Esophagus squamous epithelium (tissue), 5 donors: ENCODE measurements at regions not wholly inside any gene's neighbourhood (a gene's known extent, or its start where the extent isn't known, plus 50 kb on each side); places are given as distances from the start of the nearest gene placed in this dataset.
"Not testable (repeated sequence)": the region's sequence is repeated elsewhere in the genome, so short reads cannot be mapped to it uniquely, and the experiment has no call there.

Experiments used
- DNase-seq: peaks from one replicate; lab custom pipeline; 2025; lab: John Stamatoyannopoulos, UW
- H3K27ac ChIP-seq, 4 donors: fragments of 200-600 bp; sonication (generic); one replicate each; pipeline ENCODE4 v1.5.1; 2016 to 2019; ENCODE audit warnings: mild to moderate bottlenecking in 1 of 4
- H3K27me3 ChIP-seq, 4 donors: fragments of 200-600 bp; sonication (generic); 1 replicate in 3 of 4; 2 replicates in 1 of 4; pipeline versions ENCODE4 v1.5.1 to v1.6.0; 2017 to 2021; ENCODE audit warnings: antibody characterized with exemption in 1 of 4
- H3K36me3 ChIP-seq, 3 donors: fragments of 200-600 bp; sonication (generic); one replicate each; pipeline ENCODE4 v1.5.1; 2016 to 2019
- H3K4me1 ChIP-seq, 3 donors: fragments of 200-600 bp; sonication (generic); one replicate each; pipeline ENCODE4 v1.5.1; 2017 to 2019
- H3K4me3 ChIP-seq, 4 donors: fragments of 200-600 bp; sonication (generic); 1 replicate in 3 of 4; 2 replicates in 1 of 4; pipeline ENCODE4 v1.5.1; 2016 to 2019; ENCODE audit warnings: mild to moderate bottlenecking in 2 of 4, moderate library complexity in 1 of 4
- H3K9me3 ChIP-seq, 3 donors: fragments of 200-600 bp; sonication (generic); one replicate each; pipeline ENCODE4 v1.5.1; 2016 to 2019
- POLR2A ChIP-seq, 4 donors: fragments of 450-650 bp; IDR thresholded peaks; one replicate each; pipeline ENCODE4 v1.6.1; 2017; ENCODE audit warnings: antibody characterized with exemption in 4 of 4, mild to moderate bottlenecking in 4 of 4, moderate library complexity in 3 of 4
- WGBS, 2 donors: methylation state at CpG; one replicate each; pipeline ENCODE4 v1.1.5; 2018; 5-methylcytosine and 5-hydroxymethylcytosine counted together
- intact Hi-C: fragments of 100-400 bp; cut with DNase I; formaldehyde crosslinking; loops from one replicate; pipeline ENCODE4 v1.15.0; 2022
- TF ChIP-seq, protein P1 (sequence below), 6 experiments: fragments of 450-650 bp in 4 of 6; fragments of 200-600 bp in 2 of 6; sonication (generic) in 2 of 6; IDR thresholded peaks; one replicate each; pipeline ENCODE4 v1.5.1; 2016 to 2019; ENCODE audit warnings: antibody characterized with exemption in 6 of 6, mild to moderate bottlenecking in 4 of 6, moderate library complexity in 4 of 6
- donor health status: DM: yes; HTN: yes; CAD: no.

DNA sequence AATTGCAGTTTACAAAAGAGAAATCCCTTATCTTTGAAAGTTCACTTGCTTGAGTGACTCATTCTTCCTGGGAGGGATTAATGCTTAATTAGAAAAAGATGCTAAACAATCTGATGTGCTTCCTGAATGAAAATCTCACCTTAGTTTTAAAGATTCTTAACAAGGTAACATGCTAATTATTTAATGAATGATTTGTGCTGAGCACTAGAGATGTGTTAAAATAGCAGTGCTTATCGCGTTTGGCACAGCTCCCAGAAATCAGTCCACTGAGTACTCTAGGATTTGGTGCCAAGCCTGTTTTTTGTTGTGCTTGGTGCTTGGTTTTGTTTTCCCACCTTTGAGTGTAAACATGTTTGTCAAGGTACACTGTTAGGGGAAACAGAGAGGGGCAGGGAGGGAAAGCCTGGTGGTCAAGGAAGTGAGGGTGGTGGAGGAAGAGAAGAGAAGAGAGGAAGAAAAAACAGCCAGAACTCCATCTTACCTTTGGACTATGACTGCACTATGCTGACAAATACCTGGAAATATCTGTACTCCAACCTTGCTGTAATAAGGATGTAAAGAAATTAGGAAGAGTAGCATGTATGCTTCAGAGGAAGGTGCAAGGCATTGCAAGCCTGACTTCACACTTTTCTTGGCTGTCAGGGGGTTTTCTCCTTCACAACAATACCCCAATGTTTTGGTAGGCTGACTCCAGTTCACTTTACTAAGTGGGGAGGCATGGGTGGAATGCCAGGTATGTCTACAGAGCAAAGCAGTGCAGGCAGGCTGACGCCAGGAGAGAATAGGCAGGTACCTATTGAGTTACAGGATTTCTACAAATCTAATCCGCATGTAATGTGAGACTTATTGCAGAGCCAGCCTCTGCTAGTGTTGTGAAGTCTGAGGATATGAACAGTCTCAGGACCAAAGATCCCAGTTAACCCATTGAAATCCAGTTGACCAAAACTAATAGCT, 157.2 kb upstream of the ISL1 start:
- Histone ChIP-seq H3K36me3 (no peaks in the 10 kb centered on the region), H3K9me3 (no peaks in the 10 kb centered on the region), H3K27ac (no peak overlapping the region), H3K4me1 (no peaks in the 10 kb centered on the region), H3K27me3 (no peaks in the 10 kb centered on the region), H3K4me3 (no peak overlapping the region)
- WGBS, 2 donors, result 18 to 27% methylated on average over 4 of the region's 4 CpGs
- intact Hi-C loops, result no loop called here
- TF ChIP-seq, protein P1, sequence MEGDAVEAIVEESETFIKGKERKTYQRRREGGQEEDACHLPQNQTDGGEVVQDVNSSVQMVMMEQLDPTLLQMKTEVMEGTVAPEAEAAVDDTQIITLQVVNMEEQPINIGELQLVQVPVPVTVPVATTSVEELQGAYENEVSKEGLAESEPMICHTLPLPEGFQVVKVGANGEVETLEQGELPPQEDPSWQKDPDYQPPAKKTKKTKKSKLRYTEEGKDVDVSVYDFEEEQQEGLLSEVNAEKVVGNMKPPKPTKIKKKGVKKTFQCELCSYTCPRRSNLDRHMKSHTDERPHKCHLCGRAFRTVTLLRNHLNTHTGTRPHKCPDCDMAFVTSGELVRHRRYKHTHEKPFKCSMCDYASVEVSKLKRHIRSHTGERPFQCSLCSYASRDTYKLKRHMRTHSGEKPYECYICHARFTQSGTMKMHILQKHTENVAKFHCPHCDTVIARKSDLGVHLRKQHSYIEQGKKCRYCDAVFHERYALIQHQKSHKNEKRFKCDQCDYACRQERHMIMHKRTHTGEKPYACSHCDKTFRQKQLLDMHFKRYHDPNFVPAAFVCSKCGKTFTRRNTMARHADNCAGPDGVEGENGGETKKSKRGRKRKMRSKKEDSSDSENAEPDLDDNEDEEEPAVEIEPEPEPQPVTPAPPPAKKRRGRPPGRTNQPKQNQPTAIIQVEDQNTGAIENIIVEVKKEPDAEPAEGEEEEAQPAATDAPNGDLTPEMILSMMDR (IDR thresholded peaks at IDR 0.05), result no peak
- no peak for TF ChIP-seq POLR2A (IDR thresholded peaks at IDR 0.05)
- no peak for DNase-seq

GRCh38 chr5:51227963-51228470, 155.2 kb upstream of the ISL1 start:
- no peaks in the 10 kb centered on the region for H3K9me3 ChIP-seq
- no peaks in the 10 kb centered on the region for H3K4me1 ChIP-seq
- no peak for DNase-seq
- no peaks in the 10 kb centered on the region for H3K36me3 ChIP-seq
- no peak overlapping the region for H3K27ac ChIP-seq
- WGBS, 2 donors, result 69 to 75% methylated on average over 3 to 5 of the region's 5 CpGs
- intact Hi-C loops, result no loop called here
- no peak overlapping the region for H3K4me3 ChIP-seq
- no peak for TF ChIP-seq POLR2A (IDR thresholded peaks at IDR 0.05)
- TF ChIP-seq, protein P1 (IDR thresholded peaks at IDR 0.05), result no peak
- H3K27me3 ChIP-seq, result no peaks in the 10 kb centered on the region

GRCh38 chr5:51230336-51230735, 152.9 kb upstream of the ISL1 start:
- H3K4me3 ChIP-seq, result no peak overlapping the region
- no peak overlapping the region for H3K27ac ChIP-seq
- DNase-seq, result no peak
- no peaks in the 10 kb centered on the region for H3K9me3 ChIP-seq
- no peaks in the 10 kb centered on the region for H3K36me3 ChIP-seq
- no peak for TF ChIP-seq POLR2A (IDR thresholded peaks at IDR 0.05)
- TF ChIP-seq, protein P1 (IDR thresholded peaks at IDR 0.05), result no peak
- no peaks in the 10 kb centered on the region for H3K27me3 ChIP-seq
- no peaks in the 10 kb centered on the region for H3K4me1 ChIP-seq
- intact Hi-C loops, result no loop called here

DNA sequence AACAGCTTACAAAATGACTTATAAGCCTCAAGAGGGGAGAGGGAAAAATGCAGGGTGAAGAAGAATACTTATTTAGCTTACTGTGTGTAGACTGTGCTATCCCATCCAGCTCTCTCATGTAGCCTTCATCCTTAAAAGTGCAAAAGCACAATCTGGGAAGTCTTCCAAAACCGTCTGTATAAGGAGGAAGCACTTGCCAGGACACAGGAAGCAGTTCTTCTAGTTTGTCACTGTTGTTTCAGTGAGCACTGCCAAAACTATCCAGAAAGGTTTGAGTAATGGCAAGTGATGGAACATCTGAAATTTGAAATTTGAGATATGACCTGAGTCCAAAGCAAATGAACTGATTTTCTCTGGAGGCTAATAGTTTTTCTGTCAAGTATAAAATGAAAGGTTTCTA, 140.8 kb upstream of the ISL1 start:
- Histone ChIP-seq H3K27me3 (no peaks in the 10 kb centered on the region), H3K4me1 (no peaks in the 10 kb centered on the region), H3K36me3 (no peaks in the 10 kb centered on the region), H3K4me3 (no peak overlapping the region), H3K9me3 (no peaks in the 10 kb centered on the region), H3K27ac (no peak overlapping the region)
- 21 to 22% methylated on average over 1 of the region's 1 CpG for WGBS, 2 donors
- DNase-seq, result no peak
- no peak for TF ChIP-seq POLR2A (IDR thresholded peaks at IDR 0.05)
- TF ChIP-seq, protein P1 (IDR thresholded peaks at IDR 0.05), result no peak
- intact Hi-C loops, result no loop called here

GRCh38 chr5:51250957-51251356, 132.3 kb upstream of the ISL1 start:
- intact Hi-C loops, H3K27ac ChIP-seq, H3K9me3 ChIP-seq, H3K36me3 ChIP-seq, H3K27me3 ChIP-seq, H3K4me1 ChIP-seq, H3K4me3 ChIP-seq, DNase-seq: not testable (repeated sequence)
- WGBS, 2 donors, result 74 to 80% methylated on average over 3 to 6 of the region's 10 CpGs
